PC-9 (cell line): ENCODE measurements at regions not wholly inside any gene's neighbourhood (a gene's known extent, or its start where the extent isn't known, plus 50 kb on each side); places are given as distances from the start of the nearest gene placed in this dataset.

Source experiments
- BruUV-seq: library from RNA; stranded (reverse); fragments of 400-500 nt; replicated peaks from 2 replicates; lab custom pipeline; 2021; lab: Mats Ljungman, UMichigan
- CTCF ChIA-PET: fragments of 300-600 bp; sonication (Branson Sonifier 250); formaldehyde crosslinking; loops from one replicate; lab custom pipeline; 2022; ENCODE audit warnings: antibody characterized with exemption; lab: Charles Lee
- POLR2A ChIA-PET: fragments of 300-600 bp; sonication (Branson Sonifier 250); formaldehyde crosslinking; loops from one replicate; lab custom pipeline; 2022; ENCODE audit warnings: antibody characterized with exemption; ENCODE audit not compliant: unreplicated experiment; lab: Charles Lee
- DNase-seq, 2 experiments: peaks; one replicate each; pipeline versions ENCODE4 v3.0.0 to v3.0.0-alpha.2; 2015 to 2022; ENCODE audit warnings: mixed read lengths in 1 of 2
- H2AFZ ChIP-seq: fragments of 200-600 bp; sonication (generic); 2 replicates; pipeline ENCODE4 v1.8.1; 2017; ENCODE audit warnings: antibody characterized with exemption
- H3F3A ChIP-seq: fragments of 200-600 bp; sonication (generic); 2 replicates; pipeline ENCODE4 v1.8.1; 2017; ENCODE audit warnings: antibody characterized with exemption, mild to moderate bottlenecking, low read depth; ENCODE audit not compliant: insufficient read depth
- H3K27ac ChIP-seq: fragments of 200-600 bp; sonication (generic); 2 replicates; pipeline ENCODE4 v1.6.1; 2016; ENCODE audit warnings: mixed run types
- H3K27me3 ChIP-seq: fragments of 200-600 bp; sonication (generic); 2 replicates; pipeline ENCODE4 v1.6.1; 2016; ENCODE audit warnings: low read depth, mixed run types; ENCODE audit not compliant: insufficient read depth
- H3K36me3 ChIP-seq: fragments of 200-600 bp; sonication (generic); 2 replicates; pipeline ENCODE4 v1.6.1; 2016; ENCODE audit warnings: low read depth, mixed run types
- H3K4me1 ChIP-seq: fragments of 200-600 bp; sonication (generic); replicated peaks from 2 replicates; pipeline ENCODE4 v1.6.1; 2016; ENCODE audit warnings: mixed run types; ENCODE audit not compliant: insufficient read depth
- H3K4me2 ChIP-seq: fragments of 200-600 bp; sonication (generic); 2 replicates; pipeline ENCODE4 v1.6.1; 2017; ENCODE audit warnings: mixed run types
- H3K4me3 ChIP-seq: fragments of 200-600 bp; sonication (generic); 2 replicates; pipeline ENCODE4 v1.6.1; 2016; ENCODE audit warnings: mixed run types
- H3K79me2 ChIP-seq: fragments of 200-600 bp; sonication (generic); 2 replicates; pipeline ENCODE4 v1.6.1; 2017; ENCODE audit warnings: low read depth, mixed run types
- H3K9me2 ChIP-seq: fragments of 200-600 bp; sonication (generic); 2 replicates; pipeline ENCODE4 v1.8.1; 2017; ENCODE audit warnings: mild to moderate bottlenecking; ENCODE audit not compliant: insufficient read depth
- H3K9me3 ChIP-seq: fragments of 200-600 bp; sonication (generic); 2 replicates; pipeline ENCODE4 v1.8.1; 2016; ENCODE audit warnings: low read depth; ENCODE audit not compliant: insufficient read depth
- H4K20me1 ChIP-seq: fragments of 200-600 bp; sonication (generic); 2 replicates; pipeline ENCODE4 v1.8.1; 2017; ENCODE audit not compliant: insufficient read depth
- EZH2 ChIP-seq: fragments of 200-600 bp; sonication (generic); IDR thresholded peaks from 2 replicates; pipeline ENCODE4 v1.8.0; 2017; ENCODE audit warnings: antibody characterized with exemption, low read depth
- intact Hi-C: fragments of 100-400 bp; cut with micrococcal nuclease; formaldehyde crosslinking; loops from one replicate; pipeline ENCODE4 v1.10.0; 2022; ENCODE audit not compliant: unreplicated experiment
- TF ChIP-seq, protein P1 (sequence below): fragments of 200-600 bp; sonication (generic); conservative IDR thresholded peaks from 2 replicates; pipeline ENCODE4 v1.6.1; 2017; ENCODE audit warnings: mixed run types, antibody characterized with exemption, mild to moderate bottlenecking, moderate library complexity

DNA sequence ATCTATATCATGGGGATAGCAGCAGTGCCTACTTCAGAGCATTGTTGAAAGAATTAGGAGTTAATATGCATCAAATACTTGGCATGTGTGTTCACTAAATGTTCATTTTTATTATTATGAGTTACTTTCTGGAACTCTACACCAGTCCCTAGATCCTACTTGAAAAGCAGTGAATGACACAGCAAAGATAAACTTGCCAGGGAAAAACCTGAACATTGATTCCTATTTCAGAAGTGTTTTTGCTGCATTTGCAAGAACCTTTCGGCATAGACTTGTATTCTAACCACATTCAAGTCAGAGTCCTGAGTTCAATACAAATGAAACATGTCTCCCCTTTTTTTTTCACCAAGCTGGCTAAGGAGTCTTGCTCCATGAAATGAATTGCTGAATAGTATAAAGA is 187.4 kb upstream of the TAB2 start:
- BruUV-seq = no TSS peak
- peak overlapping the region; percentile 10; the same call in 1 of the 2 replicates for H3K4me2 ChIP-seq
- intact Hi-C loops = no loop called here
- POLR2A ChIA-PET = no interaction called here
- H3K27me3 ChIP-seq = no peaks in the 10 kb centered on the region
- CTCF ChIA-PET = no interaction called here
- peaks cover 7% of the 10 kb centered on the region; the same call in 1 of the 2 replicates for H3F3A ChIP-seq
- no peak for DNase-seq
- TF ChIP-seq EZH2 = no peak
- TF ChIP-seq, protein P1, sequence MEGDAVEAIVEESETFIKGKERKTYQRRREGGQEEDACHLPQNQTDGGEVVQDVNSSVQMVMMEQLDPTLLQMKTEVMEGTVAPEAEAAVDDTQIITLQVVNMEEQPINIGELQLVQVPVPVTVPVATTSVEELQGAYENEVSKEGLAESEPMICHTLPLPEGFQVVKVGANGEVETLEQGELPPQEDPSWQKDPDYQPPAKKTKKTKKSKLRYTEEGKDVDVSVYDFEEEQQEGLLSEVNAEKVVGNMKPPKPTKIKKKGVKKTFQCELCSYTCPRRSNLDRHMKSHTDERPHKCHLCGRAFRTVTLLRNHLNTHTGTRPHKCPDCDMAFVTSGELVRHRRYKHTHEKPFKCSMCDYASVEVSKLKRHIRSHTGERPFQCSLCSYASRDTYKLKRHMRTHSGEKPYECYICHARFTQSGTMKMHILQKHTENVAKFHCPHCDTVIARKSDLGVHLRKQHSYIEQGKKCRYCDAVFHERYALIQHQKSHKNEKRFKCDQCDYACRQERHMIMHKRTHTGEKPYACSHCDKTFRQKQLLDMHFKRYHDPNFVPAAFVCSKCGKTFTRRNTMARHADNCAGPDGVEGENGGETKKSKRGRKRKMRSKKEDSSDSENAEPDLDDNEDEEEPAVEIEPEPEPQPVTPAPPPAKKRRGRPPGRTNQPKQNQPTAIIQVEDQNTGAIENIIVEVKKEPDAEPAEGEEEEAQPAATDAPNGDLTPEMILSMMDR = no peak
- H4K20me1 ChIP-seq = no peaks in the 10 kb centered on the region
- H3K79me2 ChIP-seq = no peaks in the 10 kb centered on the region
- no peaks in the 10 kb centered on the region for H3K9me2 ChIP-seq
- H3K4me3 ChIP-seq = no peak overlapping the region
- H3K36me3 ChIP-seq = no peaks in the 10 kb centered on the region
- H3K4me1 ChIP-seq = peaks cover 45% of the 10 kb centered on the region
- H2AFZ ChIP-seq = no peak overlapping the region; the same call in 1 of the 2 replicates
- H3K27ac ChIP-seq = no peak overlapping the region; the same call in 1 of the 2 replicates
- no peaks in the 10 kb centered on the region; the same call in 1 of the 2 replicates for H3K9me3 ChIP-seq

DNA sequence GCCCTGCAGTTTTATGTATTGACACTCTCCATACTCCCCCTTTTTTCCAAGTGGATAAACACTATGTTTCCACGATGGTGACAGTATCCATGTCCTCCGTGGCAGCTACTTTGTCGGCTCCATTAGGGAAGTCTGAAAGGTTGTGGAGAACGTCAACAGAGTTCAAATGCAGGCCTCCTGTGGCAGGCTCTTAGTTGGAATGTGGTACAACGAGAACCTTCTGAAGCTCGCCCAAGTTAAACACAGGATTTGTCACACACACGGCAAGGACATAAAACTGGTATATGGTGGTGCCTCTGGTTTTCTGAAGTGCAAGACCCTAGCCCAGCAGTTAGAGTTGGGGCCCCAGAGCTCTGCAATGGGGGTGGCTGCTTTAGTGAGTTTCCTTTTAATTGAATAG is 187.0 kb upstream of the TAB2 start:
- peak; percentile 8 to 46 for DNase-seq
- TF ChIP-seq EZH2 = no peak
- TF ChIP-seq, protein P1 = no peak
- H3F3A ChIP-seq = peaks cover 7% of the 10 kb centered on the region; the same call in 1 of the 2 replicates
- intact Hi-C loops = no loop called here
- peaks cover 49% of the 10 kb centered on the region for H3K4me1 ChIP-seq
- H4K20me1 ChIP-seq = no peaks in the 10 kb centered on the region
- H3K36me3 ChIP-seq = no peaks in the 10 kb centered on the region
- no peak overlapping the region for H3K27ac ChIP-seq
- peak overlapping the region; percentile 10; the same call in 1 of the 2 replicates for H3K4me2 ChIP-seq
- ChIA-PET CTCF (no interaction called here), POLR2A (no interaction called here)
- H3K9me3 ChIP-seq = no peaks in the 10 kb centered on the region; the same call in 1 of the 2 replicates
- no peak overlapping the region for H2AFZ ChIP-seq
- no peaks in the 10 kb centered on the region for H3K27me3 ChIP-seq
- no peaks in the 10 kb centered on the region for H3K79me2 ChIP-seq
- H3K9me2 ChIP-seq = no peaks in the 10 kb centered on the region
- no peak overlapping the region for H3K4me3 ChIP-seq
- BruUV-seq = no TSS peak

DNA sequence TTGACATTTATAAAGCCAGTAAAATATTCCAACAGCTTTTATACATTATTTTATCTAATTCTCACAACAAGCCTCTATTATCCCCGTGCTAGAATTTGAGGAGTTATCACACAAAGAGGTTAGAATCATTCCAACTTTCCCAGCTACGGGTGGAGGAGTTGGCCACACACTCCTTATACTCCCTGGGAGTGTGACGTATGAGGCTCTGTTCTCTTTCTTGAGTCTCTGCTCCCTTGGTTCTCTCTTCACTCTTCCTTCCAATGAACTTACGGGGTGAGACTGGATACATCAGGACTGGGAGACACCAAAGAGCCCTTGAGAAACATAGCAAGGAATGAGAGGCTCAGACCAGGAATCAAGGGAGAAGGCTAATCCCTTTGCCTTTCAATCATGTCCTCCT is 185.6 kb upstream of the TAB2 start:
- H3K79me2 ChIP-seq = no peaks in the 10 kb centered on the region
- H3K9me3 ChIP-seq = no peaks in the 10 kb centered on the region; the same call in 1 of the 2 replicates

More for the DNA sequence above, 185.6 kb upstream of the TAB2 start:
- Histone ChIP-seq H3K27me3 (no peaks in the 10 kb centered on the region), H3K36me3 (no peaks in the 10 kb centered on the region), H3K4me2 (0 out of 2 replicates have a peak overlapping the region, but pooled peaks have one; percentile 18), H4K20me1 (no peaks in the 10 kb centered on the region), H3F3A (peaks cover 7% of the 10 kb centered on the region; the same call in 1 of the 2 replicates), H2AFZ (no peak overlapping the region), H3K4me3 (no peak overlapping the region), H3K9me2 (no peaks in the 10 kb centered on the region), H3K27ac (no peak overlapping the region), H3K4me1 (peaks cover 51% of the 10 kb centered on the region)
- DNase-seq = no peak
- TF ChIP-seq, protein P1 = no peak
- TF ChIP-seq EZH2 = no peak
- CTCF ChIA-PET = no interaction called here
- BruUV-seq = no TSS peak
- POLR2A ChIA-PET = no interaction called here
- intact Hi-C loops = no loop called here
